ENCODE measurements at regions not wholly inside any gene's neighbourhood (a gene's known extent, or its start where the extent isn't known, plus 50 kb on each side); places are given as distances from the start of the nearest gene placed in this dataset.

- no peak for TF ChIP-seq CTCF (IDR thresholded peaks at IDR 0.05)
- DNase-seq: no peak
- no peaks in the 10 kb centered on the region for H3K4me1 ChIP-seq (ENCODE audit: low read depth)
Observed at GRCh38 chr9:82560036-82560435, 502.9 kb downstream of the RASEF start.

GRCh38 chr9:82560457-82560904 is 502.5 kb downstream of the RASEF start:
- peak; percentile 79 for ATAC-seq
- H3K9me3 ChIP-seq: no peaks in the 10 kb centered on the region
- no peaks in the 10 kb centered on the region for H3K4me1 ChIP-seq (ENCODE audit: low read depth)
- peak in 1 of 3 donors; percentile 16 for DNase-seq
- intact Hi-C loops (cut with DNase I, micrococcal nuclease): no loop called here
- TF ChIP-seq CTCF (IDR thresholded peaks at IDR 0.05): no peak
- no peaks in the 10 kb centered on the region for H3K36me3 ChIP-seq (ENCODE audit: low read depth)
- H3K4me3 ChIP-seq: no peak overlapping the region

More at GRCh38 chr9:82560036-82560435, 502.9 kb downstream of the RASEF start:
- H3K9me3 ChIP-seq: no peaks in the 10 kb centered on the region
- no peak for ATAC-seq
- no peak overlapping the region for H3K4me3 ChIP-seq
- intact Hi-C loops (cut with DNase I, micrococcal nuclease): no loop called here
- no peaks in the 10 kb centered on the region for H3K36me3 ChIP-seq (ENCODE audit: low read depth)

GRCh38 chr9:82563094-82563493 is 499.8 kb downstream of the RASEF start:
- TF ChIP-seq CTCF (IDR thresholded peaks at IDR 0.05): no peak
- no peak for DNase-seq
- H3K36me3 ChIP-seq (ENCODE audit: low read depth): no peaks in the 10 kb centered on the region
- ATAC-seq: no peak
- intact Hi-C loops (cut with DNase I, micrococcal nuclease): no loop called here
- H3K4me3 ChIP-seq: no peak overlapping the region
- H3K4me1 ChIP-seq (ENCODE audit: low read depth): no peaks in the 10 kb centered on the region
- H3K9me3 ChIP-seq: no peaks in the 10 kb centered on the region

- H3K4me1 ChIP-seq (ENCODE audit: low read depth): no peaks in the 10 kb centered on the region
- H3K36me3 ChIP-seq (ENCODE audit: low read depth): no peaks in the 10 kb centered on the region
- no peak for DNase-seq
- no peak for ATAC-seq
- intact Hi-C loops (cut with DNase I, micrococcal nuclease): no loop called here
- no peaks in the 10 kb centered on the region for H3K9me3 ChIP-seq
- no peak for TF ChIP-seq CTCF (IDR thresholded peaks at IDR 0.05)
- H3K4me3 ChIP-seq: no peak overlapping the region
Observed at GRCh38 chr9:82563841-82564240, 499.1 kb downstream of the RASEF start.

GRCh38 chr9:82565188-82565969 is 497.6 kb downstream of the RASEF start:
- Histone ChIP-seq H3K9me3 (no peaks in the 10 kb centered on the region), H3K4me3 (no peak overlapping the region), H3K36me3 (ENCODE audit: low read depth) (no peaks in the 10 kb centered on the region), H3K4me1 (ENCODE audit: low read depth) (no peaks in the 10 kb centered on the region)
- intact Hi-C loops (cut with DNase I, micrococcal nuclease): no loop called here
- DNase-seq (no peak), ATAC-seq (no peak)
- TF ChIP-seq CTCF (IDR thresholded peaks at IDR 0.05): no peak
